ENCODE measurements at regions not wholly inside any gene's neighbourhood (a gene's known extent, or its start where the extent isn't known, plus 50 kb on each side); places are given as distances from the start of the nearest gene placed in this dataset.

DNA sequence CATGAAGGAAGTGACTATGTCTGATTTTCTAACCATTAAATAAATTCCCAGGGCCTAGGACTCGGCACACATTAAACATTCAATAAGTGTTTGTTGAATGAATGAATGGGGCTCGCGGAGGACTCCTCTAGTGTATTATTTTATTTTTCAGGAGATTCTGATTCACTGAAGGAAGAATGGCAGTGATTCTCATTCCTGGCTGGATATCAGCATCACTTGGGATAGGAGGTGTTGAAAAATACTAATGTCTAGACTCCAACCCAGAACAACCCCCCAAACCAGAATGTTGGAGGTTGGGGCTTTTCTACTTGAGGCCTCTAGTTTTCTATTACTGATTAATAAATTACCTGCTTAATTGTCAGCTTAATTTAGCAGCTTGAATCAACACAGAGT lies 195.4 kb downstream of the BTBD3 start:
- TF ChIP-seq, protein P1, sequence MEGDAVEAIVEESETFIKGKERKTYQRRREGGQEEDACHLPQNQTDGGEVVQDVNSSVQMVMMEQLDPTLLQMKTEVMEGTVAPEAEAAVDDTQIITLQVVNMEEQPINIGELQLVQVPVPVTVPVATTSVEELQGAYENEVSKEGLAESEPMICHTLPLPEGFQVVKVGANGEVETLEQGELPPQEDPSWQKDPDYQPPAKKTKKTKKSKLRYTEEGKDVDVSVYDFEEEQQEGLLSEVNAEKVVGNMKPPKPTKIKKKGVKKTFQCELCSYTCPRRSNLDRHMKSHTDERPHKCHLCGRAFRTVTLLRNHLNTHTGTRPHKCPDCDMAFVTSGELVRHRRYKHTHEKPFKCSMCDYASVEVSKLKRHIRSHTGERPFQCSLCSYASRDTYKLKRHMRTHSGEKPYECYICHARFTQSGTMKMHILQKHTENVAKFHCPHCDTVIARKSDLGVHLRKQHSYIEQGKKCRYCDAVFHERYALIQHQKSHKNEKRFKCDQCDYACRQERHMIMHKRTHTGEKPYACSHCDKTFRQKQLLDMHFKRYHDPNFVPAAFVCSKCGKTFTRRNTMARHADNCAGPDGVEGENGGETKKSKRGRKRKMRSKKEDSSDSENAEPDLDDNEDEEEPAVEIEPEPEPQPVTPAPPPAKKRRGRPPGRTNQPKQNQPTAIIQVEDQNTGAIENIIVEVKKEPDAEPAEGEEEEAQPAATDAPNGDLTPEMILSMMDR (optimal IDR thresholded peaks at IDR 0.05 in 1 of 3, IDR thresholded peaks at IDR 0.05 in 1 of 3, conservative IDR thresholded peaks at IDR 0.05 in 1 of 3; ENCODE audit: extremely low read depth in 1 of 3, insufficient read depth in 2 of 3, low read length in 3 of 3), result no peak
- no peak for TF ChIP-seq EZH2 (IDR thresholded peaks at IDR 0.05; ENCODE audit: low read length)
